GM18909 (cell line): ENCODE measurements at regions not wholly inside any gene's neighbourhood (a gene's known extent, or its start where the extent isn't known, plus 50 kb on each side); places are given as distances from the start of the nearest gene placed in this dataset.
A peak's percentile ranks its signal among the peaks of the same experiment; 100 is the strongest.
"Not testable (repeated sequence)": the region's sequence is repeated elsewhere in the genome, so short reads cannot be mapped to it uniquely, and the experiment has no call there.

Source experiments
- ATAC-seq: cut with Tn5 transposase; IDR thresholded peaks from one replicate; pipeline ENCODE4 v1.9.1; 2021; ENCODE audit warnings: mild to moderate bottlenecking; ENCODE audit not compliant: unreplicated experiment, poor library complexity

DNA sequence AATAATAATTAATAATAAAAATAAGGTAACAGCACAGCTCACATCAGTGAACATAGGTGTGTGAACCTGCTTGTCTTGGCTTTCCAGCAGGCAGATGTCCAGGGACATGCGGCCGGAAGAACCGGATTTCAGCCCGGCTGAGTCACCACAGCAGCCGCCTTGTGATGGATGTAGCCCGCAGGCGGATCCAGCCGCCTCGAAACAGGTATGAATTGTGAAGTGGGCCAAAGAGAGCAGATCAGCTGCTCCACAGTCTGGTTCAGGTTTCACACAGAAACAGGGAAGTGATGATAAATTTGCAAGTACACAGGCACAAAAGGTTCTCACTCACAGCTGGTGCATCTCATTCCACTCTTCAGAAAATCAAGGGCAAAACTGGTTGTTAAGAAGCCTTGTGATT is 55.1 kb downstream of the ID4 start:
- no peak for ATAC-seq

DNA sequence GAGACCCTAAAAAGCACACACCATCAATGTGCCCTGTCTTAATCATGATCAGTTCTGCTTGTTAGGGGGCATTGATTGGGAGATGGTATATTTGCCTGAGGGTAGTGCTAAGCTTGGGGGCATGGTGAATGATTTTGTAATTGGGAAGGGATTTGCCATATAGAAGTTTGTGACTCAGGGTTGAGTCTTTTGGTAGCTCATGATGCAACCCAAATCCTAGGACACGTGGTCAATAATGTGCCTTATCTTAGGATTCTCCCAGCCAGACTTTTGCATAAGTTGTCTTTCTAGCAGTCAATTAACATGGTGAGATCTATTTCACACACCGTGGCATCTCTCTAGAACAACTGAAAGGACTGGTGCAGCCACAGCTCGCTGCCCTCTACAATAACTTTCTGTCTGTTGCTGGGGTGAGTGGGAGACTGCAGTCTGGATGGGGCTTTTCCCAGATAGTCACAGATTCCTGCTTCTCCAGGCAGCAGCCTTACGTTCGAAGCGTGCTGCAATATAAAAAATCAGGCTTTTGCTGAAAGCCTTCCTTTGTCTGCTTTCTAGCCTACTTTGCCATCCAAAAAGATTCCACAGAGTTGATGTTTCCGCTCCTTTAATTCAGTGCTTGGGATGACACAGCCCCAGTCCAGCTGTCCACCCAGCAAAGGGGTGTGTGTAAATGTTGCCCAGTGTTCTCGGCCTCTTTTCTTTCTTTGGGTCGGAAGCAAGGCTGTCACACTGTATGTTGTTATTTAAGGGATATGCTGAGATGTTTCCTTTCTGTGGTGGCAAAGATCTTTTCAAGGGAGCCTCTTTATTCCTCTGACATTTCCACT is 58.9 kb downstream of the ID4 start:
- ATAC-seq = no peak

- ATAC-seq = no peak
Measured at GRCh38 chr6:19896693-19897010, 59.5 kb downstream of the ID4 start.

DNA sequence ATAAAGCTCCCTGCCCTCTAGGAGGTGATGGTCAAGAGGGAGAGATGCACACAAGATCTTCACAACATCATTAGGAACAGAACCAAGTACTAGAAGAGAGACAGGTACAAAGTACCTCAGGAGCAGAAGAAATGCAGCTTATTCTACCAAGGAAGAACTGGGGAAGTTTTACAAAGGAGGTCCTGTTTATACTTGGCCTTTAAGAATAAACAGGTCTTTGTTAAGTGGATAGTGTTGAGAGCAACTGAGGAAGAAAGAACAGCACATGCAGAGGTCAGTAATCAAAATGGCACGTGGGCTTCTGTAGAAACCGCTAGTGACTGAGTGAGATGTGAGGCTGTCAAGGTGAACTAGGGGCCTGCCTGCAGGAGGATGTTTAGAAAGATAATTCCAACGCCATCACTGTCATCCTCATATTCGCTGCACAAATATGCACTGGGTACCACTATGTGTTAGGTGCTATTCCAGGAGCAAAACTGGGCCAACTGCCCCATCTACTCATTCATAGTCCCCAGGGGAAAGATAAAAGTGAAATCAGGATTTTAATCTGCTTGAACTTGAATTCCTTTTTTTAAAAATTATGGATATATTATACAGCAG is 61.1 kb downstream of the ID4 start:
- ATAC-seq = no peak

GRCh38 chr6:19902201-19902600 is 65.0 kb downstream of the ID4 start:
- ATAC-seq = no peak

GRCh38 chr6:19904408-19904807 is 67.2 kb downstream of the ID4 start:
- not testable (repeated sequence) for ATAC-seq

DNA sequence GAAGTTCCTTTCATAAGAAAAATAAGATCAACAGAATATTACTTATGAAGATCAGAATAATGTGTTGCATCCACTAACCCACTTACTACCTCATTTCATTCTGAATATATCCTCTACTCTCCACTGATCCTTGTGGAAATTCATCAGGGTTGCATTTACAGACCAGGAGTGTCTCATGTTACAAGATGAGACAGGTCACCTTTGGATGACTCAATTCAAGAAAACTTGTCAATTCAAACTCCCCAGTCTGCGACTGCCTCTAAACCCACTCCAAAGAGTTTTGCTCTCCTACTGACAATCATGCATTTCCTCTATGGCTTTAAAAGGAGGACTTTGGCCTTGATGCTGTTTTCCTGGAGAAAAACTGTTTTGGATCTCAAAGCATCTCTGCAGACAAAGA is 68.4 kb downstream of the ID4 start:
- no peak for ATAC-seq

GRCh38 chr6:19906171-19906570 is 69.0 kb downstream of the ID4 start:
- ATAC-seq = no peak

- no peak for ATAC-seq
Measured at GRCh38 chr6:19911223-19911622, 74.1 kb downstream of the ID4 start.

GRCh38 chr6:19918436-19918835 is 81.3 kb downstream of the ID4 start:
- ATAC-seq = no peak

DNA sequence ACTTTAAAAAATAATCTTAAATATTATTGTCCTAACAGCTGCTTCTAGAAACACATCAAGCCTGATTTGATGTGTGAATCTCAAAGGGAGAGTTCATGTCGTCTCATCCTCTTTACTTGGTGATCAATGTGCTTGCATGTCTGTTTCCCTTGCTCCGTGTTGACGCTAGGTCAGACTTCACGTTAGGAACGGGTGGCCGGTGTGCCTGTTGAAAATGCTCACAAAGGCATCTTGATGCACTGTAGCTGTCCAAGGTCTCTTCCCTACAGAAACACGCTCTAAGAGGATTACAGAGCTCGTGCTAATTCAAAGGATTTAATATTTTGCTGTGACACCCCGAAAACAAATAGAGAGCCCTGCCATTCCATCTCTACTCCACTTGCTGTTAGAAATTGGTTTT is 84.6 kb downstream of the ID4 start:
- no peak for ATAC-seq

DNA sequence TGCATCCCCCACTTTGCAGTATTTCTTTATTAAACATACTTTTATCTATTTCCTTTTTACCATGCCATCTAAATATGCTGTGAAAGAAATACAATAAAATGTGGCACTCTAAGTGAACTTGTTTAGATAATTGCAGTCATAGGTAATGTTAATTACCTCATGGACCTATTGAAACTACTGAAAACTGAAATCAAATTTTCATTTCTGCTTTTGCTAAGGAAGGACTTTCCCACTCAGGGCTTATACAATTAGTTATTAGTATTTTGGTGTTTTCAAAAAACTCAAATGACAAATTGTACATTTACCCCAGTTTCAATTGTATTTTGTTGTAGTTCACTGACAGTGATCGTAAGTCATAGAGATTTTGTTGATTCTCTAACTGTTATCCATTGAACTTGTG is 88.4 kb downstream of the ID4 start:
- ATAC-seq = peak; percentile 59

- ATAC-seq = no peak
Measured at GRCh38 chr6:19928461-19928860, 91.3 kb downstream of the ID4 start.

DNA sequence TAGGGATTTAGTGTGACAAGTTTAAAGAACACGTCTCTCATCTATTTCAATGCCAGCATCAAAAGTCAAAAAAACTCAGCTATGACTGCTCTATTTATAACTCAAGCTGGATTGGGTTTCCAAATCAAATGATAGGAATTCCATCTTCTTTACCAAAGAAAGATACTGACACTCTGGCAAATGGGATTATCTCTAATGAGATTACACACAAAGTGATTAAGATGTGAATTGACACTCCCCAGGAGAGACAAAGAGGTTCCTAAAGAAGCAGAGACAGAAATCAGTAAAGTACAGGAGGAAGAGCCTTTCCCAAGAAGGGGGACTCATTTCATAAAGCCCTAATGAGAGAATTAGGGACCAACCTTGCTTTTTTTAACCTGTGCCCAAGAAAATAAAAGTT is 92.1 kb downstream of the ID4 start:
- ATAC-seq = no peak

DNA sequence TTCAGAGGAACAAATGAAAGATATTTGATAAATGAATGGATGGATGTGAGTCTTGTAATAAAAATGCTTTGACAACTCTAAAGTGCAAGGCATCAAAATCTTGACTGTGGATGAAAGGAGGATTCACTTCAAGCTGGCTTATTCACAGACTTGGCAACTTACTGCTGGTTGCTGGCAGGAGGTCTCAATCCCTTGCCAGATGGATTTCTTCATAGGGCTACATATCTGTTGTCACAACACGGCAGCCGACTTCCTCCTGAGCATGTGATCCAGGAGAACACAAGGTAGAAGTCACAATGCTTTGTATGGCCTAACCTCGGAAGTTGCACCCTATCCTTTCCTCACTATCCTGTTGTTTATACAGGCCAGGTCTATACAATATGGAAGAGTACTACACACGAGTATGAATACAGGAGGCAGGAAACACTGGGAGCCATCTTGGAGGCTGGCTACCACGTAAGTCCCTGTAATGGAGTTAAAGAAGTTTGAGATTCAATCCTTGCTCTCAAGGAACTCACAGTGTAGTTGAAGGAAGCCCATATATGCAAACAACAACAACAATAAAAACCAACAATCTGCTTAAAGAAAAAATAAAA is 97.9 kb downstream of the ID4 start:
- ATAC-seq = no peak

- not testable (repeated sequence) for ATAC-seq
Measured at GRCh38 chr6:19939321-19939720, 102.2 kb downstream of the ID4 start.

GRCh38 chr6:19939926-19940325 is 102.8 kb downstream of the ID4 start:
- ATAC-seq = not testable (repeated sequence)

GRCh38 chr6:19943042-19943441 is 105.9 kb downstream of the ID4 start:
- ATAC-seq = no peak

GRCh38 chr6:19945843-19946358 is 108.7 kb downstream of the ID4 start:
- no peak for ATAC-seq

DNA sequence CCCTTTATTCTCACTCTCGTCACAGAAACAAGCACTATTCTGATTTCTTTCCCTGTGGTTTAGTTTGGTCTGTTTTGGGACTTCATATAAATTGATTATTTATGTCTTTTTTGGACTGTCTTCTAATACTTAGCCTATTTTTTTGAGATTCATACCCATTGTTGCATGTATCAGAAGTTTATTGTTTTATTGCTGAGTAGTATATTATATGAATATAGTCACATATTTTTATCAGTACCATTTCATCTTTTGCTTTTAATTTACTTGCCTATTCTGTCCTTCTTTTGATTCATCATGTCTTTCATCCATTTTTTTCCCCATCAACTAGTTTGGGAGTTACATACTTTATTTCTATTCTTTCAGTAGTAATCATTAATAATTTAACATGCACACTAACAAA is 112.0 kb downstream of the ID4 start:
- ATAC-seq = no peak

DNA sequence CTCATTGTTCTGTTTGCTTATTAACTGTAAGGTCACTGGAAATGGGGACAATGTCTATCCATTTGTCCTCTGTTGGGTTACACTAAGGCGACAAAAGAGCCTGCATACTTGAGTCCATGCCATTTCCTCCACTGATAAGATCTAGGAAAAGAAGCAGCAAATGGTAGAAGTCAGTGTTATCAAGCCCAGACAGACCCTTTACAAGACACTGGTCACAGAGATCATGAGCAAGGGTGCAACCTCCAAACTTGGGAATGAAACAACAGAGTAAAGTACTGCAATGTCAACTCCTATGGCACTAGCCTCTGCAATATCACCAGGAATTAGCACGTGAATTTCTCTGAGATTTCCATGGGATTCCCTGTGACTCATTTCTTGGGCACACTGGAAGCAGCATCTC is 126.9 kb downstream of the ID4 start:
- no peak for ATAC-seq

DNA sequence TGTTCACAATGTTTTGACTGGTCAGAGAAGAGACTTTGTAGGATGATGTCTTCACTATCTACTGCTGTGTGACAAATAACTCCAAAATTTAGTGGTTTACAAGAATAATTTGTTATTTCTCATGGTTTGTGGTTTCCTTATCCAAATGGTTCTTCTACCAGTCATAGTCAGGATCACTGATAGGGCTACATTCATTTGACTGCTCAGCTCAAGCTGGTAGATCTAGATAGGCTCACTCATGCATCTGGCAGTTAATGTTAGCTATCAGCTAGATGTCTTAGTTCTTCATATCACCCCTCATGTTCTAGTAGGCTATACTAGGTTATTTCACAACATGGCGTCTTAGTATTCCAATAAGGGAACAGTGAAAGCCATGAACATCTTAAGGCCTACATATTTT is 131.0 kb downstream of the ID4 start:
- no peak for ATAC-seq
